Activated naive CD8-positive, alpha-beta T cell treated with anti-CD3 and anti-CD28 coated beads for 36 hours (primary cell): ENCODE measurements at regions not wholly inside any gene's neighbourhood (a gene's known extent, or its start where the extent isn't known, plus 50 kb on each side); places are given as distances from the start of the nearest gene placed in this dataset.

Experiments used
- DNase-seq: peaks from one replicate; pipeline ENCODE4 v3.0.0; 2021
- H3K27ac Mint-ChIP-seq: one replicate; pipeline ENCODE4 v1.8.0; 2022; ENCODE audit warnings: mild to moderate bottlenecking, moderate library complexity, mixed read lengths
- H3K27me3 Mint-ChIP-seq: one replicate; pipeline ENCODE4 v1.8.0; 2022; ENCODE audit warnings: mild to moderate bottlenecking, mixed read lengths
- H3K36me3 Mint-ChIP-seq: one replicate; pipeline ENCODE4 v1.8.0; 2021; ENCODE audit warnings: mild to moderate bottlenecking, mixed read lengths
- H3K4me1 Mint-ChIP-seq: one replicate; pipeline ENCODE4 v1.8.0; 2021; ENCODE audit warnings: mixed read lengths
- H3K4me3 Mint-ChIP-seq: one replicate; pipeline ENCODE4 v1.8.0; 2022; ENCODE audit warnings: mild to moderate bottlenecking, moderate library complexity, mixed read lengths
- H3K9me3 Mint-ChIP-seq: one replicate; pipeline ENCODE4 v1.8.0; 2022; ENCODE audit warnings: mixed read lengths

- no peak for DNase-seq
- Mint-ChIP-seq H3K4me3 (no peak overlapping the region), H3K9me3 (peaks cover under 1% of the 10 kb centered on the region), H3K4me1 (no peaks in the 10 kb centered on the region), H3K36me3 (no peaks in the 10 kb centered on the region), H3K27ac (no peak overlapping the region), H3K27me3 (no peaks in the 10 kb centered on the region)
These were observed 193.4 kb upstream of the KIRREL3 start for GRCh38 chr11:127193950-127194349.

- Mint-ChIP-seq H3K4me1 (no peaks in the 10 kb centered on the region), H3K4me3 (no peak overlapping the region), H3K36me3 (no peaks in the 10 kb centered on the region), H3K9me3 (peaks cover 2% of the 10 kb centered on the region), H3K27me3 (no peaks in the 10 kb centered on the region), H3K27ac (no peak overlapping the region)
- no peak for DNase-seq
These were observed 191.1 kb upstream of the KIRREL3 start for GRCh38 chr11:127191689-127192088.

- Mint-ChIP-seq H3K4me3 (no peak overlapping the region), H3K27me3 (no peaks in the 10 kb centered on the region), H3K9me3 (peaks cover 2% of the 10 kb centered on the region), H3K4me1 (no peaks in the 10 kb centered on the region), H3K36me3 (no peaks in the 10 kb centered on the region), H3K27ac (no peak overlapping the region)
- DNase-seq, result no peak
These were observed 190.7 kb upstream of the KIRREL3 start for GRCh38 chr11:127191261-127191660.

GRCh38 chr11:127182586-127183203 lies 182.1 kb upstream of the KIRREL3 start:
- Mint-ChIP-seq H3K27ac (no peak overlapping the region), H3K36me3 (no peaks in the 10 kb centered on the region), H3K4me3 (no peak overlapping the region), H3K27me3 (no peaks in the 10 kb centered on the region), H3K4me1 (no peaks in the 10 kb centered on the region), H3K9me3 (no peaks in the 10 kb centered on the region)
- DNase-seq, result no peak

- H3K4me1 Mint-ChIP-seq, result no peaks in the 10 kb centered on the region
- H3K9me3 Mint-ChIP-seq, result no peaks in the 10 kb centered on the region
- H3K27ac Mint-ChIP-seq, result no peak overlapping the region
- H3K4me3 Mint-ChIP-seq, result no peak overlapping the region
- H3K36me3 Mint-ChIP-seq, result no peaks in the 10 kb centered on the region
- H3K27me3 Mint-ChIP-seq, result no peaks in the 10 kb centered on the region
- DNase-seq, result no peak
These were observed 156.7 kb upstream of the KIRREL3 start for GRCh38 chr11:127157225-127157624.

GRCh38 chr11:127149410-127149809 lies 148.8 kb upstream of the KIRREL3 start:
- no peaks in the 10 kb centered on the region for H3K4me1 Mint-ChIP-seq
- DNase-seq, result no peak
- peaks cover 4% of the 10 kb centered on the region for H3K27me3 Mint-ChIP-seq
- no peaks in the 10 kb centered on the region for H3K9me3 Mint-ChIP-seq
- no peak overlapping the region for H3K4me3 Mint-ChIP-seq
- H3K36me3 Mint-ChIP-seq, result no peaks in the 10 kb centered on the region
- H3K27ac Mint-ChIP-seq, result no peak overlapping the region

GRCh38 chr11:127143251-127143650 lies 142.7 kb upstream of the KIRREL3 start:
- Mint-ChIP-seq H3K27ac (no peak overlapping the region), H3K27me3 (peaks cover 4% of the 10 kb centered on the region), H3K36me3 (no peaks in the 10 kb centered on the region), H3K4me1 (no peaks in the 10 kb centered on the region), H3K9me3 (no peaks in the 10 kb centered on the region), H3K4me3 (no peak overlapping the region)
- DNase-seq, result no peak

- H3K27me3 Mint-ChIP-seq, result no peaks in the 10 kb centered on the region
- H3K9me3 Mint-ChIP-seq, result peaks cover 2% of the 10 kb centered on the region
- no peak overlapping the region for H3K4me3 Mint-ChIP-seq
- H3K36me3 Mint-ChIP-seq, result no peaks in the 10 kb centered on the region
- DNase-seq, result no peak
- H3K4me1 Mint-ChIP-seq, result no peaks in the 10 kb centered on the region
- no peak overlapping the region for H3K27ac Mint-ChIP-seq
These were observed 138.0 kb upstream of the KIRREL3 start for GRCh38 chr11:127138613-127139012.

- Mint-ChIP-seq H3K36me3 (no peaks in the 10 kb centered on the region), H3K4me3 (no peak overlapping the region)
These were observed 137.3 kb upstream of the KIRREL3 start for GRCh38 chr11:127137771-127138280.

GRCh38 chr11:127136438-127136837 lies 135.9 kb upstream of the KIRREL3 start:
- Mint-ChIP-seq H3K4me3 (no peak overlapping the region), H3K36me3 (no peaks in the 10 kb centered on the region), H3K9me3 (peaks cover 2% of the 10 kb centered on the region), H3K27ac (no peak overlapping the region), H3K27me3 (peaks cover 3% of the 10 kb centered on the region), H3K4me1 (no peaks in the 10 kb centered on the region)
- no peak for DNase-seq

More at GRCh38 chr11:127137771-127138280, 137.3 kb upstream of the KIRREL3 start:
- H3K4me1 Mint-ChIP-seq, result no peaks in the 10 kb centered on the region
- no peak overlapping the region for H3K27ac Mint-ChIP-seq
- no peaks in the 10 kb centered on the region for H3K27me3 Mint-ChIP-seq
- H3K9me3 Mint-ChIP-seq, result peaks cover 2% of the 10 kb centered on the region
- DNase-seq, result no peak

- no peak overlapping the region for H3K27ac Mint-ChIP-seq
- H3K9me3 Mint-ChIP-seq, result peaks cover 2% of the 10 kb centered on the region
- H3K4me3 Mint-ChIP-seq, result no peak overlapping the region
- no peaks in the 10 kb centered on the region for H3K4me1 Mint-ChIP-seq
- H3K27me3 Mint-ChIP-seq, result peaks cover 3% of the 10 kb centered on the region
- DNase-seq, result no peak
- no peaks in the 10 kb centered on the region for H3K36me3 Mint-ChIP-seq
These were observed 134.7 kb upstream of the KIRREL3 start for GRCh38 chr11:127135256-127135655.

- Mint-ChIP-seq H3K27ac (no peak overlapping the region), H3K36me3 (no peaks in the 10 kb centered on the region), H3K9me3 (peaks cover 2% of the 10 kb centered on the region), H3K27me3 (peaks cover 3% of the 10 kb centered on the region), H3K4me1 (no peaks in the 10 kb centered on the region), H3K4me3 (no peak overlapping the region)
- DNase-seq, result no peak
These were observed 132.5 kb upstream of the KIRREL3 start for GRCh38 chr11:127133061-127133460.

- Mint-ChIP-seq H3K4me1 (no peaks in the 10 kb centered on the region), H3K4me3 (no peak overlapping the region), H3K9me3 (peaks cover 2% of the 10 kb centered on the region), H3K36me3 (no peaks in the 10 kb centered on the region), H3K27me3 (peaks cover 3% of the 10 kb centered on the region), H3K27ac (no peak overlapping the region)
- no peak for DNase-seq
These were observed 129.8 kb upstream of the KIRREL3 start for GRCh38 chr11:127130321-127130720.

- Mint-ChIP-seq H3K9me3 (no peaks in the 10 kb centered on the region), H3K36me3 (no peaks in the 10 kb centered on the region), H3K4me1 (no peaks in the 10 kb centered on the region), H3K4me3 (no peak overlapping the region), H3K27ac (no peak overlapping the region), H3K27me3 (peaks cover 3% of the 10 kb centered on the region)
- no peak for DNase-seq
These were observed 126.4 kb upstream of the KIRREL3 start for GRCh38 chr11:127126986-127127385.

GRCh38 chr11:127119356-127119755 lies 118.8 kb upstream of the KIRREL3 start:
- Mint-ChIP-seq H3K27ac (no peak overlapping the region), H3K4me3 (no peak overlapping the region), H3K4me1 (no peaks in the 10 kb centered on the region), H3K9me3 (no peaks in the 10 kb centered on the region), H3K27me3 (no peaks in the 10 kb centered on the region), H3K36me3 (no peaks in the 10 kb centered on the region)
- DNase-seq, result no peak

- Mint-ChIP-seq H3K9me3 (no peaks in the 10 kb centered on the region), H3K27me3 (no peaks in the 10 kb centered on the region), H3K4me3 (no peak overlapping the region), H3K36me3 (no peaks in the 10 kb centered on the region), H3K4me1 (no peaks in the 10 kb centered on the region), H3K27ac (no peak overlapping the region)
- DNase-seq, result no peak
These were observed 118.2 kb upstream of the KIRREL3 start for GRCh38 chr11:127118811-127119210.
